Right atrium auricular region (tissue), 2 donors: ENCODE measurements at regions not wholly inside any gene's neighbourhood (a gene's known extent, or its start where the extent isn't known, plus 50 kb on each side); places are given as distances from the start of the nearest gene placed in this dataset.

Experiments used
- DNase-seq: peaks from one replicate; pipeline ENCODE4 v3.0.0-alpha.2; 2019; ENCODE audit warnings: low spot score
- H3K27ac ChIP-seq, 2 donors: fragments of 200-600 bp; sonication (generic); 1 replicate in 1 of 2; 2 replicates in 1 of 2; pipeline ENCODE4 v1.5.1; 2016 to 2019
- H3K27me3 ChIP-seq, 2 donors: fragments of 200-600 bp; sonication (generic); one replicate each; pipeline versions ENCODE4 v1.5.1 to v1.6.0; 2017 to 2019
- H3K36me3 ChIP-seq: fragments of 200-600 bp; sonication (generic); one replicate; pipeline ENCODE4 v1.5.1; 2016
- H3K4me1 ChIP-seq, 2 donors: fragments of 200-600 bp; sonication (generic); one replicate each; pipeline versions ENCODE4 v1.5.1 to v1.6.0; 2017 to 2019
- H3K4me3 ChIP-seq, 2 donors: fragments of 200-600 bp; sonication (generic); 1 replicate in 1 of 2; 2 replicates in 1 of 2; pipeline ENCODE4 v1.5.1; 2017 to 2019; ENCODE audit warnings: mild to moderate bottlenecking in 1 of 2, moderate library complexity in 1 of 2
- H3K9me3 ChIP-seq, 2 donors: fragments of 200-600 bp; sonication (generic); one replicate each; pipeline ENCODE4 v1.5.1; 2019
- TF ChIP-seq, protein P1 (sequence below), 2 donors: fragments of 200-600 bp; sonication (generic); IDR thresholded peaks; one replicate each; pipeline ENCODE4 v1.5.1; 2019; ENCODE audit warnings: antibody characterized with exemption in 2 of 2

DNA sequence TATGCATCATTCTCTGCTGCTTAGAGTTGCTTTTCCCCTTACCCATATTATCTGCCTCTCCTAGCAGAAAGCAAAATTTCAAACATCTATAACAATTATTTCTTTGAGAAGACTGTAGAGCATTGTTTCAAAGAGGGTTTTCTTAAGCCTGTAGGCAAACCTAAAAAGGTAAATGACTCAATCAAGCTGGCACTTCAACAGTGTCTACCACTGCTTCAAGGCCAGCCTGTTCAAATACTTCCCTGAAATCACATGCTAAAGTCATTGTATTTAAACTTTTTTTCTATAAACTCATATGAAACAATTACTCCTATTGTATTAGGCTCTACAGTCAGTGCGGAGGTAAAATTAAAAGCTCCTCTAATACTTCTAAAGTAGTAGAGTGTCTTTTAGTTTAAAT lies 87.1 kb downstream of the OGFRL1 start:
- TF ChIP-seq, protein P1, sequence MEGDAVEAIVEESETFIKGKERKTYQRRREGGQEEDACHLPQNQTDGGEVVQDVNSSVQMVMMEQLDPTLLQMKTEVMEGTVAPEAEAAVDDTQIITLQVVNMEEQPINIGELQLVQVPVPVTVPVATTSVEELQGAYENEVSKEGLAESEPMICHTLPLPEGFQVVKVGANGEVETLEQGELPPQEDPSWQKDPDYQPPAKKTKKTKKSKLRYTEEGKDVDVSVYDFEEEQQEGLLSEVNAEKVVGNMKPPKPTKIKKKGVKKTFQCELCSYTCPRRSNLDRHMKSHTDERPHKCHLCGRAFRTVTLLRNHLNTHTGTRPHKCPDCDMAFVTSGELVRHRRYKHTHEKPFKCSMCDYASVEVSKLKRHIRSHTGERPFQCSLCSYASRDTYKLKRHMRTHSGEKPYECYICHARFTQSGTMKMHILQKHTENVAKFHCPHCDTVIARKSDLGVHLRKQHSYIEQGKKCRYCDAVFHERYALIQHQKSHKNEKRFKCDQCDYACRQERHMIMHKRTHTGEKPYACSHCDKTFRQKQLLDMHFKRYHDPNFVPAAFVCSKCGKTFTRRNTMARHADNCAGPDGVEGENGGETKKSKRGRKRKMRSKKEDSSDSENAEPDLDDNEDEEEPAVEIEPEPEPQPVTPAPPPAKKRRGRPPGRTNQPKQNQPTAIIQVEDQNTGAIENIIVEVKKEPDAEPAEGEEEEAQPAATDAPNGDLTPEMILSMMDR (IDR thresholded peaks at IDR 0.05): no peak
- Histone ChIP-seq H3K27ac (no peak overlapping the region), H3K4me1 (no peaks in the 10 kb centered on the region), H3K4me3 (no peak overlapping the region), H3K9me3 (no peaks in the 10 kb centered on the region), H3K27me3 (no peaks in the 10 kb centered on the region), H3K36me3 (peaks cover 19% of the 10 kb centered on the region)
- DNase-seq: no peak

DNA sequence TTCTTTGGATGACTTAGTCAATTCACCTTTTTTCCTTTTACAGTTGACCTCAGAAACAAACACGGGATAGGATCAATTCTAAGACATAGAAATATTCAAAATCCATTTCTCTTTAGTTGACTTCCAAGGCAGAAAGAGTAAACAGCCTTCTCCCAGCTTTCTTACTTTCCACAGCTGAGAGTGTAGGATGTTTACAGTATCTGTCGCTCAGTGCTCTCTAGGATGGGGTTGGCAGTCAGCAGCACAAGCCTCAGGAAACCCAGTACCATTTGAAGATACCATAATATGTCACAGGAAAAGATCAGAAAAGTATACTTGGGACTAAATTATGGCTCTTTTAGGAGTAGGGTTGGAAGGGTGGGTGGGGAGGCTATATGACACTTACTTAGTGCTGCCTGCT lies 88.2 kb downstream of the OGFRL1 start:
- Histone ChIP-seq H3K36me3 (peaks cover 19% of the 10 kb centered on the region), H3K27ac (no peak overlapping the region), H3K4me3 (no peak overlapping the region), H3K9me3 (no peaks in the 10 kb centered on the region), H3K4me1 (no peaks in the 10 kb centered on the region), H3K27me3 (no peaks in the 10 kb centered on the region)
- DNase-seq: no peak
- TF ChIP-seq, protein P1 (IDR thresholded peaks at IDR 0.05): no peak

DNA sequence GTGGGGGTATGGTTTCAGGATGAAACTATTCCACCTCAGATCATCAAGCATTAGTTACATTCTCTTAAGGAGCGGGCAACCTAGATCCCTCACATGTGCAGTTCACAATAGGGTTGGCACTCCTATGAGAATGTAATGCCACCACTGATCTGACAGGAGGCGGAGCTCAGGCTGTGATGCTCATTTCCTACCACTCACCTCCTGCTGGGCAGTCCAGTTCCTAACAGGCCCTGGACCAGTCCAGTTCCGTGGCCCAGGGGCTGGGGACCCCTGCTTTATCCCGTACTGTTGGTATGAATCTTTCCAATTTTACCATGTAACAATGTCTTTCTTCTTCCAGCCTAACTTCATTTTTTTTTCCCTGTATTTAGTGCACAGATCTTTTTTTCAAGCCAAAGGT lies 94.9 kb downstream of the OGFRL1 start:
- no peak overlapping the region for H3K27ac ChIP-seq
- TF ChIP-seq, protein P1 (IDR thresholded peaks at IDR 0.05): no peak
- H3K9me3 ChIP-seq: no peaks in the 10 kb centered on the region
- no peaks in the 10 kb centered on the region for H3K36me3 ChIP-seq
- no peaks in the 10 kb centered on the region for H3K27me3 ChIP-seq
- no peak overlapping the region for H3K4me3 ChIP-seq
- DNase-seq: no peak
- peaks cover 0 to 13% of the 10 kb centered on the region in 2 donors for H3K4me1 ChIP-seq

DNA sequence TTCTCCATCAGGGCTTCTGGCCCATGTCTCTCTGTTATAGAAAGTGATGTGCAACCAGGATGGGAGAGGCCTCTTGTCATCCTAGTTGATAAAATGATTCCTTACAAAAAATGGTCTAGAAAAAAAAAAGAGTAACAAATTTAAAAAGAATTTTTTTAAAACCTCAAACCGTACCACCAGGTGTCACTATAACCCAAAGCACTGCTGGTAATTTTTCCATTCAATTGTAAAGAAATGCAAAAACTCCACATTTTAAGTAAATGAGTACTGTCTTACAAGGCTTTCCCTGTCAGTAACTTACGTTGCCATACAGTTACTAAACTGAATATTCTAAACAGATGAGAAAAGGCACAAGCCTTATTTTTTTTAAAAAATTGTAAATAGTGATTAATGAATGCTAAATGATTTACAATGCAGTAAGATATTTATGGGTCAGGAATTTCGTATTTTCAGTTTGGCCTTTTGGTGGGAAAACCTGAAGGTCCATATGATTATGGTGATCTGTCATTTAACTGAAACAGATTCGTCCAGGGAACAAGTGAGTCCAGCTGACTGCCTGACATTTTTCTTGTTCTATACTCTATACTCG lies 95.4 kb downstream of the OGFRL1 start:
- Histone ChIP-seq H3K27ac (no peak overlapping the region), H3K4me3 (no peak overlapping the region), H3K4me1 (peaks cover 0 to 18% of the 10 kb centered on the region in 2 donors), H3K27me3 (no peaks in the 10 kb centered on the region), H3K9me3 (no peaks in the 10 kb centered on the region), H3K36me3 (no peaks in the 10 kb centered on the region)
- TF ChIP-seq, protein P1 (IDR thresholded peaks at IDR 0.05): peak; percentile 69 to 81
- DNase-seq: no peak

DNA sequence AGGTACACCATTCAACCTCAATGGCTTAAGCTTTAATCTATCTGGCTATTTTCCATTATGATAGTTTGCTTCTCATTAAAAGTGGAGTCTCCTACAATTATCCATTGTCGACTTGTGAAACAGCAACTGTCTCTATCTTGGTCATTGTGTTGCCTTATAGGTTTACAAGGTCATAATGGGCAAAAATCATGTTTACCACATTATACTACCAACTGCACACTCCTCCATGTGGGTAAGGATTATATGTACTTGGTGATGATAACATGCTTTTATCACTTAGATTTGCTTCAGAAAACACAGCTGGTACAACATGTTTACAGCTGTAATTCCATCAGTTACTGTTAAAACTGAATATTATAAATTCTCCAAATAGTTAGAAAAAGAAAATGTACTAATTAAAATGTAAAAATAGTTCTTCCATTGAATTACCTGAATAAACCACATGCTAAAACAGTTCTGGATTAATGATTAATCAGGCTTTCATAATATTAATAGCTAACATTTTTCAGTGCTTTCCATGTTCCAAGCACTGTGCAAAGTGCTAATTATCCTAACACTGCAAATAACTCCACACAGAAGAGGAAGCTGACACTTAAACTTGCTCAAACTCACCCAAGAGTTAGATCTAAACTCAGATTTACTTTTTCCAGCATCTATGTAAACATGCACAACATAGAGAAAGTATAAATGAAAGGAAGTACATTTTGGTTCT lies 96.7 kb downstream of the OGFRL1 start:
- no peak overlapping the region for H3K4me3 ChIP-seq
- no peak for DNase-seq
- TF ChIP-seq, protein P1 (IDR thresholded peaks at IDR 0.05): no peak
- peaks cover 0 to 22% of the 10 kb centered on the region in 2 donors for H3K4me1 ChIP-seq
- H3K27me3 ChIP-seq: no peaks in the 10 kb centered on the region
- H3K9me3 ChIP-seq: no peaks in the 10 kb centered on the region
- H3K27ac ChIP-seq: no peak overlapping the region
- no peaks in the 10 kb centered on the region for H3K36me3 ChIP-seq
